Memory B cell (primary cell): ENCODE measurements at regions not wholly inside any gene's neighbourhood (a gene's known extent, or its start where the extent isn't known, plus 50 kb on each side); places are given as distances from the start of the nearest gene placed in this dataset.

Source experiments
- ATAC-seq: fragments of 150-1000 bp; cut with Tn5 transposase; 2 replicates; pipeline ENCODE4 v1.10.0; 2021; ENCODE audit warnings: low read depth, mild to moderate bottlenecking, moderate library complexity
- DNase-seq, 2 donors: peaks; one replicate each; pipeline ENCODE4 v3.0.0; 2022; ENCODE audit warnings: low spot score in 2 of 2
- H3K27ac Mint-ChIP-seq: one replicate; pipeline ENCODE4 v1.8.0; 2022; ENCODE audit warnings: mild to moderate bottlenecking, moderate library complexity, mixed read lengths
- H3K27me3 Mint-ChIP-seq: one replicate; pipeline ENCODE4 v1.8.0; 2022; ENCODE audit warnings: mixed read lengths
- H3K36me3 Mint-ChIP-seq: one replicate; pipeline ENCODE4 v1.8.0; 2022; ENCODE audit warnings: mild to moderate bottlenecking, mixed read lengths
- H3K4me1 Mint-ChIP-seq: one replicate; pipeline ENCODE4 v1.8.0; 2022; ENCODE audit warnings: mixed read lengths
- H3K4me3 Mint-ChIP-seq: one replicate; pipeline ENCODE4 v1.8.0; 2022; ENCODE audit warnings: mild to moderate bottlenecking, moderate library complexity, mixed read lengths
- H3K9me3 Mint-ChIP-seq: one replicate; pipeline ENCODE4 v1.8.0; 2022; ENCODE audit warnings: mixed read lengths

DNA sequence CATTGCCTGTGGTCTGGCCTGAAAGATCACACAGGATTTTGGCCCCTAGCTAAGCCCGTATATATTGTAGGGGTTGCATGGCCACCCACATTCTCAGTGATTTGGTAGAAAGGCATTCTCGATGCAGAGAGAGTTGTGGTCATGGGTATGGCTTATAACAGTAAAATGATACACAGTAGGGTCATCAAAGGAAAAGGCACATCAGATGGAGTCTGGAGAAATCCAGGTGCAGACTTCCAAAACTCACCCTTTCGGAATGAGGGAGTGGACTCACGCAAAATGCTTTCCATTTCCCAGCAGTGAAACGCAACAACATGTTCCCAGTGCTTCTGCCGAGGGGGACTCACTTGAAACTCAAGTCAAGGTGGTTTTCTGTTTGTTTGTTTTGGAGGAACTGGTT lies 802.5 kb upstream of the SLITRK1 start:
- no peak overlapping the region for H3K27ac Mint-ChIP-seq
- H3K27me3 Mint-ChIP-seq: no peaks in the 10 kb centered on the region
- no peaks in the 10 kb centered on the region for H3K4me1 Mint-ChIP-seq
- no peak overlapping the region for H3K4me3 Mint-ChIP-seq
- DNase-seq (no peak), ATAC-seq (no peak)
- peaks cover 4% of the 10 kb centered on the region for H3K9me3 Mint-ChIP-seq
- H3K36me3 Mint-ChIP-seq: no peaks in the 10 kb centered on the region

GRCh38 chr13:84684048-84684662 lies 801.9 kb upstream of the SLITRK1 start:
- Mint-ChIP-seq H3K9me3 (peaks cover 4% of the 10 kb centered on the region), H3K36me3 (no peaks in the 10 kb centered on the region), H3K27ac (no peak overlapping the region), H3K27me3 (no peaks in the 10 kb centered on the region), H3K4me3 (no peak overlapping the region), H3K4me1 (no peaks in the 10 kb centered on the region)
- ATAC-seq (no peak), DNase-seq (no peak)

DNA sequence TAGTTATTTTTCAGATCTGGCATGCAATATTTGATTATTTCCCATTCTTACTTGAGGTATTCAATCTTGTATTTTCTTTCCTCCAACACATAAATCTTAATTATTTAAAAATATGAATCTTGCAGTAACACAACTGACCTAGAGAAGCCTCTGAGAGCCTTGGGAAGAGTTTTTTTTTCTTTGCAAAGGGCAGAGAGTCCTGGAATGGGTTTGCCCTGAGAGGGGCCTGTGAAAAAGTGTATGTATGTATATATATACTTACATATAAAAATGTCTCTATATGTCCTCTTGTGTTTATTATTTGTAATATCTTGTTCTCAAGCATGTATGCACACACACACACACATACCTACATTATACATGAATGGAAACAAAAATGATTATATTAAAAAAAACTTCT lies 801.2 kb upstream of the SLITRK1 start:
- Mint-ChIP-seq H3K27me3 (no peaks in the 10 kb centered on the region), H3K9me3 (peaks cover 4% of the 10 kb centered on the region), H3K27ac (no peak overlapping the region), H3K4me3 (no peak overlapping the region), H3K4me1 (no peaks in the 10 kb centered on the region), H3K36me3 (no peaks in the 10 kb centered on the region)
- DNase-seq (no peak), ATAC-seq (no peak)

- Mint-ChIP-seq H3K36me3 (no peaks in the 10 kb centered on the region), H3K4me1 (no peaks in the 10 kb centered on the region), H3K9me3 (peaks cover 2% of the 10 kb centered on the region), H3K4me3 (no peak overlapping the region), H3K27ac (no peak overlapping the region), H3K27me3 (no peaks in the 10 kb centered on the region)
- DNase-seq (no peak), ATAC-seq (no peak)
Observed at GRCh38 chr13:84677836-84678235, 795.6 kb upstream of the SLITRK1 start.

DNA sequence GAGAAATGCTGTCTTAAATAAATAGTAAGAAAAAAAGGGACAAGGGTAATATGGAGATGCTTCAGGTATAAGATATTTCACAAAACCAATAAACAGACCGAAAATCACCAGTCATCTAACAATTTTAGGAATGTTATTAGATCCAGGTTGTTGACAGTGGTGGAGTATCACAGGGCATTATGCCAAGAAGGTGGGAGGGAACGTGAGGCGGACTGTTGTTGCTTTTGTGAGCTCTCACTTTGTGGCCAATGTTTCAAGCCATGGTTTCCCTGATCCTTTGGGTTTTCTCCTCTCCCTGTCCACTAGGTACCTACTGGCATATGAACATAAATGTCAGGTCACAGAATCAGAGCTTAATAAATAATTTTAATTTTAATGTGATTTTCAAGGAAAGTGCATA lies 790.3 kb upstream of the SLITRK1 start:
- no peak overlapping the region for H3K4me3 Mint-ChIP-seq
- H3K36me3 Mint-ChIP-seq: no peaks in the 10 kb centered on the region
- no peak for DNase-seq
- no peak overlapping the region for H3K27ac Mint-ChIP-seq
- H3K9me3 Mint-ChIP-seq: peaks cover 4% of the 10 kb centered on the region
- no peak for ATAC-seq
- H3K4me1 Mint-ChIP-seq: no peaks in the 10 kb centered on the region
- H3K27me3 Mint-ChIP-seq: no peaks in the 10 kb centered on the region

DNA sequence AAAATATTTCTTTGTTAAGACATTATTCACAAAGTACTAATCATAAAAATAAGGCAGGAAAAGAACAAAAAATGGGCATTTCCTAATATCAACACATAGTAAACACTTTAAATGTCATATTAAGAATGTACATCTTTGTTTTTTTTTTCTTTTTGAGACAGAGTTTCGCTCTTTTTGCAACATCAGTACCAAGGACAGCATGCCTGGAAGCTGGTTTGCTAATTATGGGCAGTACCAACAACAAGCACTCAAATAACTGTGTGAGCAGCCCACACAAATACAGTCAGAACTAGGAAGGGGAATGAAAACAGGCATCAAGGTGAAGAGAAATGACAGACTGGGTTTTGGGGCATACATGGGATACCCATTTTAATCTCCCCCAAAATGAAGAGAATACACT lies 788.0 kb upstream of the SLITRK1 start:
- H3K4me1 Mint-ChIP-seq: no peaks in the 10 kb centered on the region
- H3K4me3 Mint-ChIP-seq: no peak overlapping the region
- H3K9me3 Mint-ChIP-seq: peaks cover 2% of the 10 kb centered on the region
- no peaks in the 10 kb centered on the region for H3K27me3 Mint-ChIP-seq
- DNase-seq (no peak), ATAC-seq (no peak)
- no peak overlapping the region for H3K27ac Mint-ChIP-seq
- H3K36me3 Mint-ChIP-seq: no peaks in the 10 kb centered on the region

- Mint-ChIP-seq H3K27me3 (no peaks in the 10 kb centered on the region), H3K36me3 (no peaks in the 10 kb centered on the region), H3K4me3 (no peak overlapping the region), H3K27ac (no peak overlapping the region), H3K4me1 (no peaks in the 10 kb centered on the region), H3K9me3 (peaks cover 5% of the 10 kb centered on the region)
- ATAC-seq (no peak), DNase-seq (no peak)
Observed at GRCh38 chr13:84668637-84669036, 786.4 kb upstream of the SLITRK1 start.

DNA sequence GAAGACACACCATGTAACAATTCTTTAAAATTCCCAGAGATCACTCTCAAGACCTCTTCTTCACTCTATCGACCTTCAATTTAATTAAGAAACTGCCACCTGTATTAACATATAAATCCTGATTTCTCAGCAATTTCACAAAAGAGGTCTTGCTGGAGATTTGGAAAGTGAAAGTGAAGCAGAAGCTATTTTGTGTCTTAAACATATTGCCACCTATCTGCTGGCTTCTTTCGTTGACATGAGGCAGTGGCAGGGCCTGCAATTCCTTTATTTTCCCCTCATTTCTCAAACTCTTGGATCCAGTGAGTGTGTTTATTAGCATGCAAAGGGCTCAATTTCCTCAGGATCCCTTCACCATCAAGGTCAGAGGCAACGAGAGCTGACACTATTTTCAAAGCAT lies 780.2 kb upstream of the SLITRK1 start:
- Mint-ChIP-seq H3K4me3 (no peak overlapping the region), H3K27ac (no peak overlapping the region), H3K27me3 (no peaks in the 10 kb centered on the region), H3K36me3 (no peaks in the 10 kb centered on the region), H3K9me3 (peaks cover 7% of the 10 kb centered on the region), H3K4me1 (no peaks in the 10 kb centered on the region)
- ATAC-seq: no peak
- no peak for DNase-seq

GRCh38 chr13:84661718-84662117 lies 779.4 kb upstream of the SLITRK1 start:
- ATAC-seq (no peak), DNase-seq (no peak)
- H3K27ac Mint-ChIP-seq: no peak overlapping the region
- H3K4me3 Mint-ChIP-seq: no peak overlapping the region
- peaks cover 7% of the 10 kb centered on the region for H3K9me3 Mint-ChIP-seq
- H3K36me3 Mint-ChIP-seq: no peaks in the 10 kb centered on the region
- H3K27me3 Mint-ChIP-seq: no peaks in the 10 kb centered on the region
- no peaks in the 10 kb centered on the region for H3K4me1 Mint-ChIP-seq

DNA sequence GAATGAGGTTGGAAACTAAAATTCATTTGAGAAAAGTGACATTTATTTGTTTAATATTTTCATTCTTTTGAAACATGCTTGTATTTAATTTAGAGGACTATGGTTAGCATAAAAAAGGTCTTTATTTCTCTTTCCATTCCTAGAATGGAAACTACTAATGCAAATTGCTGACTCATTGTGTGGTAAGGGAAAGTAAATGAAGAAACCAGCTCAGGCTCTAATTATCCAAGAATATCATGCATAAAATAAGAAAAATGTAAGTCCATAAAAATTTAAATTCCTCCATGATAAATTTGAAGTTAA lies 777.0 kb upstream of the SLITRK1 start:
- Mint-ChIP-seq H3K36me3 (no peaks in the 10 kb centered on the region), H3K4me3 (no peak overlapping the region), H3K4me1 (no peaks in the 10 kb centered on the region), H3K9me3 (peaks cover 6% of the 10 kb centered on the region), H3K27me3 (no peaks in the 10 kb centered on the region), H3K27ac (no peak overlapping the region)
- DNase-seq: no peak
- ATAC-seq: no peak

DNA sequence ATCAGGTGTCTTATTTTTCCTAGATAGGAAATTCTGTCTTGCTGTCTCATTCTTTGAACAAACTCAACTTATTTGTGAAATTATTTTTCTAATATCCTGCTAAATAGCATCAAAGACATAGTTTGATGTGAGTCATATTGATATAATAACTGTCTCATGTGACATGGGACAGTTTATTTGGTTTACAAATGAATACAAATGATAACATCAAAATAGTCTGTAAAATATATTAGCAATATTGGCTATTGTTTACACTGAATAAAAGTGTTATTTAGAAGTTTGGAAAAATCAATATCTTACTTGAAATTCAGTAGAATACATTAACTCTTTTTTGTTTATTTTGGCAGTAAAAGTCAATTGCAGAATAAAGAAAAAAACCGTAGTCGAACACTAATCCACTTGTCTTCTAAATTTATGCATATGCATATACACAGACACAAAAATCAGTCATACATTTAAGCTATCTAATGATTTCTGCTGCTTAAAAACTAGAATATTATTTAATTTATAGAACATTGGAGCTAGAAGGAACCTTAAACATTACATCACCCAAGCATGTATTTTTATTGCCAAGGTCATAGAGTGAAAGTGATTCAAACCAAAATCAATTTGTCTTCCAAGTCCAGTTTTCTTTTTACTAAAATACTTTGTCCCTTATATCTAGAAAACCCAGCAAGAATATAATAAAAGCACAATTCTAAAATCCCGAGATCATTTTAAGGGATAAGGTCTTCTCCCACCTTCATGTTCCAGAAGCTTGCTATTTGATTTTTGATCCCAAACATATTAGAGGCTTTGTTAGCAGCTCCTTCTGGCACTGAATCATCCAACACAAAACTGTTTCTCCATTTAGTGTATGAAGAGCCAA lies 776.5 kb upstream of the SLITRK1 start:
- Mint-ChIP-seq H3K36me3 (no peaks in the 10 kb centered on the region), H3K4me1 (no peaks in the 10 kb centered on the region), H3K4me3 (no peak overlapping the region), H3K9me3 (peaks cover 6% of the 10 kb centered on the region), H3K27ac (no peak overlapping the region), H3K27me3 (no peaks in the 10 kb centered on the region)
- no peak for ATAC-seq
- no peak for DNase-seq

GRCh38 chr13:84655677-84656076 lies 773.4 kb upstream of the SLITRK1 start:
- ATAC-seq (no peak), DNase-seq (no peak)
- Mint-ChIP-seq H3K27me3 (no peaks in the 10 kb centered on the region), H3K4me3 (no peak overlapping the region), H3K4me1 (no peaks in the 10 kb centered on the region), H3K27ac (no peak overlapping the region), H3K36me3 (no peaks in the 10 kb centered on the region), H3K9me3 (peaks cover 1% of the 10 kb centered on the region)

DNA sequence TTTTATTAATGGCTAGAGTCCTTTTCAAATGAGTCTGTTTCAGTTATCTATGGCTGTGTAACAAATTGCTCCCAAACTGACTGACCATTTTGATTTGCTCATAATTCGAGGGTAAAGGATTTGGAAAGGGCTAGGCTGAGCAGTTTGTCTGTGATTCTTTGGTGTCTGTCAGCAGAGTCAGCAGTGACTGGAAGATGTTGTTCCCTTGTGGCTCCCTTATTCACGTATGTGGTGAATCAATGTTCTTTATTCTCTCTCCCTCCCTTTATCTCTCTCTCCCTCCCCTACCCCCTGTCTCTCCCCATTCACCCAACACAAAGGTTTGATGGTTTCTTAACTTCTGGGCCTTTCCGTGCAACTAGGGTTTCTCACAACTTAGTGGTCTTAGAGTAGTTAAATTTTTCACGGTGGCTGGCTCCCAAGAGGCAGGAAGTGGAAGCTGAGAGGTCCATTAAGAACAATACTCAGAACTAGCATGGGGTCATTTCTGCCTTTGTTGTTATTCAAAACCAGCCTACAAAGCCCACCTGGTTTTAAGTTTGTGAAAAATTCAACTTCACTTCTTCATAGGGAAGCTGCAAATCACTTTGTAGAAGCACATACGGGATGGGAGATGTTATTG lies 772.5 kb upstream of the SLITRK1 start:
- Mint-ChIP-seq H3K27me3 (no peaks in the 10 kb centered on the region), H3K9me3 (peaks cover 1% of the 10 kb centered on the region), H3K4me3 (no peak overlapping the region), H3K36me3 (no peaks in the 10 kb centered on the region), H3K4me1 (no peaks in the 10 kb centered on the region), H3K27ac (no peak overlapping the region)
- ATAC-seq: no peak
- no peak for DNase-seq

- H3K27ac Mint-ChIP-seq: no peak overlapping the region
- no peak for ATAC-seq
- no peak for DNase-seq
- H3K27me3 Mint-ChIP-seq: no peaks in the 10 kb centered on the region
- peaks cover 1% of the 10 kb centered on the region for H3K9me3 Mint-ChIP-seq
- no peak overlapping the region for H3K4me3 Mint-ChIP-seq
- H3K36me3 Mint-ChIP-seq: no peaks in the 10 kb centered on the region
- no peaks in the 10 kb centered on the region for H3K4me1 Mint-ChIP-seq
Observed at GRCh38 chr13:84653915-84654534, 771.8 kb upstream of the SLITRK1 start.
